ENCODE measurements at regions not wholly inside any gene's neighbourhood (a gene's known extent, or its start where the extent isn't known, plus 50 kb on each side); places are given as distances from the start of the nearest gene placed in this dataset.

DNA sequence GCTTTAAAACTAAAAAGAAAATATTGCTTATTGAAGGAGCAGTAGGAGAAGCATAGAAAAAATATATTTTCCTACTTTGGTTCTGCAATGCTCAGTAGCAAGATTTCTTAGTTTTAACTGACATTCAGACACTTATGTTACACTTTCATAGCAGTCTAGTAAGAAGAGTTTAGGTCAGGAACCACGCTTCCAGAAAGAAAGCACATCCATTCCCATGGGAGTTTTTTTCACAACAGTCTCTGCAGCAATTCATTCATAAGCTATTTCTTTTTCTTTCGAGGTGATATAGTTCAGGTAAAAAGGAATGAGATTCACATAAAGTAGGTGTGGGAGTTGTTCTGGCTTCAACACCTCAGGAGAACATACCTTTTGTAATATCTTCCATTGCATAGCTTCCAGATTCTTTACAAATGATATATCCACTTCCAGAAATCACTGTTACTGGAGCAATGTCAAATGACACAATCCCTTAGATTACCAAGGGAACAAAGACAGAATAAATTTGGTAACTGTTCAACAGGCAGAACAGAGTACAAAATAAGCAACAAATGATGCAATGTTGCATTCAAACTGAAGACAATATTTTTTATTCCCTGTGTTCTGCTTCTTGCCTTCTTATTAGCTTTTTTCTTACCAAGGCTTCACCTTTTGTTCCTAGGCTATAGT lies 95.2 kb upstream of the GULP1 start:
- TF ChIP-seq POLR2AphosphoS5 (IDR thresholded peaks at IDR 0.05; ENCODE audit: borderline replicate concordance, low read depth, low read length) (no peak), EZH2 (IDR thresholded peaks at IDR 0.05) (no peak)
